NT2/D1 (cell line): ENCODE measurements at regions not wholly inside any gene's neighbourhood (a gene's known extent, or its start where the extent isn't known, plus 50 kb on each side); places are given as distances from the start of the nearest gene placed in this dataset.

Experiments
- SUZ12 ChIP-seq: IDR thresholded peaks from 2 replicates; pipeline ENCODE4 v1.6.1; 2011; ENCODE audit not compliant: insufficient read length, insufficient read depth; ENCODE audit errors: extremely low read depth
- YY1 ChIP-seq: IDR thresholded peaks from 2 replicates; pipeline ENCODE4 v1.6.1; 2011; ENCODE audit not compliant: insufficient read length, insufficient read depth
- ZNF274 ChIP-seq: IDR thresholded peaks from 2 replicates; pipeline ENCODE4 v1.6.1; 2011; ENCODE audit warnings: mild to moderate bottlenecking, low read depth, low read length

- TF ChIP-seq SUZ12 (no peak), YY1 (no peak), ZNF274 (no peak)
Measured at GRCh38 chrX:117751155-117751554, 365.5 kb downstream of the KLHL13 start.
